GM18505 (cell line): ENCODE measurements at regions not wholly inside any gene's neighbourhood (a gene's known extent, or its start where the extent isn't known, plus 50 kb on each side); places are given as distances from the start of the nearest gene placed in this dataset.

Experiments
- ATAC-seq: cut with Tn5 transposase; IDR thresholded peaks from one replicate; pipeline ENCODE4 v1.9.1; 2021; ENCODE audit not compliant: unreplicated experiment
- POLR2A ChIP-seq: IDR thresholded peaks from 4 replicates; pipeline ENCODE4 v1.6.1; 2011; ENCODE audit warnings: borderline replicate concordance; ENCODE audit not compliant: insufficient read depth, insufficient read length; ENCODE audit errors: extremely low read depth

GRCh38 chr7:68306692-68307107, 1291.6 kb upstream of the AUTS2 start:
- no peak for ATAC-seq
- TF ChIP-seq POLR2A, result no peak

GRCh38 chr7:68309271-68309670, 1289.0 kb upstream of the AUTS2 start:
- no peak for TF ChIP-seq POLR2A

GRCh38 chr7:68309806-68310205, 1288.5 kb upstream of the AUTS2 start:
- no peak for TF ChIP-seq POLR2A
- ATAC-seq, result no peak

More at GRCh38 chr7:68309271-68309670, 1289.0 kb upstream of the AUTS2 start:
- no peak for ATAC-seq

GRCh38 chr7:68311958-68312357, 1286.3 kb upstream of the AUTS2 start:
- TF ChIP-seq POLR2A, result no peak
- no peak for ATAC-seq

GRCh38 chr7:68313806-68314205, 1284.5 kb upstream of the AUTS2 start:
- no peak for TF ChIP-seq POLR2A
- ATAC-seq, result no peak

GRCh38 chr7:68314208-68314607, 1284.1 kb upstream of the AUTS2 start:
- no peak for TF ChIP-seq POLR2A
- no peak for ATAC-seq

GRCh38 chr7:68317476-68317875, 1280.8 kb upstream of the AUTS2 start:
- no peak for ATAC-seq
- no peak for TF ChIP-seq POLR2A

GRCh38 chr7:68319061-68319460, 1279.2 kb upstream of the AUTS2 start:
- ATAC-seq, result no peak
- TF ChIP-seq POLR2A, result no peak

- ATAC-seq, result no peak
- TF ChIP-seq POLR2A, result no peak
Measured at GRCh38 chr7:68321076-68321639, 1277.1 kb upstream of the AUTS2 start.

GRCh38 chr7:68321776-68322496, 1276.3 kb upstream of the AUTS2 start:
- ATAC-seq, result no peak
- no peak for TF ChIP-seq POLR2A

GRCh38 chr7:68324621-68325020, 1273.7 kb upstream of the AUTS2 start:
- TF ChIP-seq POLR2A, result no peak
- no peak for ATAC-seq

GRCh38 chr7:68334216-68334615, 1264.1 kb upstream of the AUTS2 start:
- TF ChIP-seq POLR2A, result no peak
- ATAC-seq, result no peak

- no peak for ATAC-seq
- no peak for TF ChIP-seq POLR2A
Measured at GRCh38 chr7:68334636-68335272, 1263.5 kb upstream of the AUTS2 start.

GRCh38 chr7:68336594-68336993, 1261.7 kb upstream of the AUTS2 start:
- no peak for TF ChIP-seq POLR2A
- ATAC-seq, result no peak
